ENCODE measurements at regions not wholly inside any gene's neighbourhood (a gene's known extent, or its start where the extent isn't known, plus 50 kb on each side); places are given as distances from the start of the nearest gene placed in this dataset.

DNA sequence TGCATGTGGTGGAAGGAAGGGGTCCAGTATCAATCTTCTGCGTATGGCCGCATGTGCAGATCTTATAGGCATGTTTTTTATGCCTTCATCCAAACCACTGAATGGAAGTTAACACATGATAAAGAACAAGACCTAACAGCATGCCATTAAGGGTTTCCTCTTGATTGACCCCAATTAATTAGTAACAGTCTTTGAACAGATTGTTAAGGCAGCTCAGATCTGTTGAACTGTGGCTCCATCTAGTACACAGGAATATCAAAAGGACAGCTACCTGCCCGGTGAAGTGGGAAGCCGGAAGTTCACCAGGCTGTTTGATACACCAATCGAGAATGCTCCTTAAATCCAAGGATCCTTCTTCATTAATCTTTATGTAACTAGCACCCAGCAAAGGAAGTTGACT, 159.9 kb upstream of the ADAMTS16 start:
- Histone ChIP-seq H3K9me3 (no peaks in the 10 kb centered on the region), H3K4me1 (no peaks in the 10 kb centered on the region), H3K27me3 (no peaks in the 10 kb centered on the region), H3K36me3 (no peaks in the 10 kb centered on the region), H3K27ac (no peak overlapping the region), H3K4me3 (no peak overlapping the region)
- TF ChIP-seq POLR2A (IDR thresholded peaks at IDR 0.05) (no peak), EP300 (IDR thresholded peaks at IDR 0.05) (no peak), POLR2AphosphoS5 (IDR thresholded peaks at IDR 0.05) (no peak)
- TF ChIP-seq, protein P1, sequence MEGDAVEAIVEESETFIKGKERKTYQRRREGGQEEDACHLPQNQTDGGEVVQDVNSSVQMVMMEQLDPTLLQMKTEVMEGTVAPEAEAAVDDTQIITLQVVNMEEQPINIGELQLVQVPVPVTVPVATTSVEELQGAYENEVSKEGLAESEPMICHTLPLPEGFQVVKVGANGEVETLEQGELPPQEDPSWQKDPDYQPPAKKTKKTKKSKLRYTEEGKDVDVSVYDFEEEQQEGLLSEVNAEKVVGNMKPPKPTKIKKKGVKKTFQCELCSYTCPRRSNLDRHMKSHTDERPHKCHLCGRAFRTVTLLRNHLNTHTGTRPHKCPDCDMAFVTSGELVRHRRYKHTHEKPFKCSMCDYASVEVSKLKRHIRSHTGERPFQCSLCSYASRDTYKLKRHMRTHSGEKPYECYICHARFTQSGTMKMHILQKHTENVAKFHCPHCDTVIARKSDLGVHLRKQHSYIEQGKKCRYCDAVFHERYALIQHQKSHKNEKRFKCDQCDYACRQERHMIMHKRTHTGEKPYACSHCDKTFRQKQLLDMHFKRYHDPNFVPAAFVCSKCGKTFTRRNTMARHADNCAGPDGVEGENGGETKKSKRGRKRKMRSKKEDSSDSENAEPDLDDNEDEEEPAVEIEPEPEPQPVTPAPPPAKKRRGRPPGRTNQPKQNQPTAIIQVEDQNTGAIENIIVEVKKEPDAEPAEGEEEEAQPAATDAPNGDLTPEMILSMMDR (IDR thresholded peaks at IDR 0.05): no peak
- no peak for ATAC-seq
- 82 to 83% methylated on average over 3 to 5 of the region's 5 CpGs for whole genome bisulfite sequencing, 2 donors (ENCODE audit: low coverage in 1 of 2)

DNA sequence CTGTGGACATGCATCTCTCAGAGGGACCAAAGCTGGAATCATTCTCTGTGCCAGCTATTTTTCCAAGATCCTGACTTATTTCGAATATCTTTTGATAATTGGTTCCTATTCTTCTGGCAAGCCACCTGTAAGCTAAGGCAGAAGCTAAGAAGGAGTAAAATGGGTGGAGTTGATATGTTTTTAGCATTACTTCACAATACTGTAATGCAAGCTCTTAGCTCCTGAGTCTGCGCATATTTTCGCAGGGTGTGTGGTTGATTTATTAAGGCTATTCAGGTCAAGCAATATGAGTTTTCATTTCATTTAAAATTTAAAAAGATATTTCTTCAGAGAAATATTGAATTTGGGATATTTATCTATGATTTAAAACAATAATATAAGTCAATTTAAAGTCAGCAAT, 158.5 kb upstream of the ADAMTS16 start:
- Histone ChIP-seq H3K27me3 (no peaks in the 10 kb centered on the region), H3K36me3 (no peaks in the 10 kb centered on the region), H3K4me1 (no peaks in the 10 kb centered on the region), H3K9me3 (no peaks in the 10 kb centered on the region), H3K4me3 (no peak overlapping the region), H3K27ac (no peak overlapping the region)
- TF ChIP-seq EP300 (IDR thresholded peaks at IDR 0.05) (no peak), POLR2AphosphoS5 (IDR thresholded peaks at IDR 0.05) (no peak), POLR2A (IDR thresholded peaks at IDR 0.05) (no peak)
- TF ChIP-seq, protein P1 (IDR thresholded peaks at IDR 0.05): no peak
- WGBS, 2 donors (ENCODE audit: low coverage in 1 of 2): 73 to 83% methylated on average over 3 of the region's 3 CpGs
- no peak for ATAC-seq

DNA sequence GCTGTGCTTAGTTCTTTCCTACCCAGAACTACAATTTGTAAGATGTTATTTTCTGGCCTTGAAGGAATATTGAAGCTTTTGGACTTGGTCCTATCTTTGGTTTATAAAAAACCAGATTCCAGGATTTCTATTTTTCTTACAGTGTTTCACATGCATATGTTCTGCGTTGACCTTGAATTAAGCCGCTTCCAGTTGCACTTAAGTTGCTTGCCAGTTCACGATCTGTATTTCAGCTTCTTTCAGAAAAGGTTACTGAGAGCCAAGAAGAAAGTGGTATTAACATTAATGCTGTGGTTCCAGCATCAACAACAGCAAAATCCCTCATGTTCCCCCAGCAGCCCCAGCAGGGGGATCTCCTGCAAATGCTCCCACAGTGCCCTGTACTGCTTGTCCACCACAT, 156.4 kb upstream of the ADAMTS16 start:
- H3K4me3 ChIP-seq: no peak overlapping the region
- no peak overlapping the region for H3K27ac ChIP-seq
- H3K4me1 ChIP-seq: no peaks in the 10 kb centered on the region
- WGBS, 2 donors (ENCODE audit: low coverage in 1 of 2): 40 to 77% methylated on average over 2 to 3 of the region's 3 CpGs
- H3K9me3 ChIP-seq: no peaks in the 10 kb centered on the region
- no peaks in the 10 kb centered on the region for H3K27me3 ChIP-seq
- H3K36me3 ChIP-seq: no peaks in the 10 kb centered on the region
- TF ChIP-seq EP300 (IDR thresholded peaks at IDR 0.05): no peak
- TF ChIP-seq POLR2A (IDR thresholded peaks at IDR 0.05): no peak
- TF ChIP-seq, protein P1 (IDR thresholded peaks at IDR 0.05): no peak
- TF ChIP-seq POLR2AphosphoS5 (IDR thresholded peaks at IDR 0.05): no peak
- no peak for ATAC-seq

DNA sequence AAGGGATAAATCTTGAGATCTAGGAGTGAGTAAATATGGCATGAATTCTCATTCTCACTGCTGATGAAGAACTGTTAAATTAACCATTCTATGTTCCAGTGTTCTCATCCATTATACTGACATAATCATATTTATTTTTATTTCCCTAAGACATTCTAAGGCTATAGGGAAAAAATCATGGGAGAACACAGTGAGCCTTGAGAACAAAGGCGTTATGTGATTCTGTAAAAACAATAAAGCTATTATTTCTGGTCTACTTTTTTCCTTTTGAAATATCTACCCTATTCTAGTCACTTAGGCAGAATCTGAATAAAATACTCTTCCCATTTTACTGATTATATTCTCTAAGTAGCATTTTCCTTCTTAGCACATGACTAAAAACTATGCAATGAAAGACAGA, 155.7 kb upstream of the ADAMTS16 start:
- no peaks in the 10 kb centered on the region for H3K36me3 ChIP-seq
- no peaks in the 10 kb centered on the region for H3K4me1 ChIP-seq
- no peaks in the 10 kb centered on the region for H3K9me3 ChIP-seq
- no peak for ATAC-seq
- no peak overlapping the region for H3K27ac ChIP-seq
- 55 to 79% methylated on average over 1 of the region's 1 CpG for WGBS, 2 donors (ENCODE audit: low coverage in 1 of 2)
- no peaks in the 10 kb centered on the region for H3K27me3 ChIP-seq
- TF ChIP-seq EP300 (IDR thresholded peaks at IDR 0.05): no peak
- TF ChIP-seq, protein P1 (IDR thresholded peaks at IDR 0.05): no peak
- TF ChIP-seq POLR2AphosphoS5 (IDR thresholded peaks at IDR 0.05): no peak
- no peak for TF ChIP-seq POLR2A (IDR thresholded peaks at IDR 0.05)
- H3K4me3 ChIP-seq: no peak overlapping the region

DNA sequence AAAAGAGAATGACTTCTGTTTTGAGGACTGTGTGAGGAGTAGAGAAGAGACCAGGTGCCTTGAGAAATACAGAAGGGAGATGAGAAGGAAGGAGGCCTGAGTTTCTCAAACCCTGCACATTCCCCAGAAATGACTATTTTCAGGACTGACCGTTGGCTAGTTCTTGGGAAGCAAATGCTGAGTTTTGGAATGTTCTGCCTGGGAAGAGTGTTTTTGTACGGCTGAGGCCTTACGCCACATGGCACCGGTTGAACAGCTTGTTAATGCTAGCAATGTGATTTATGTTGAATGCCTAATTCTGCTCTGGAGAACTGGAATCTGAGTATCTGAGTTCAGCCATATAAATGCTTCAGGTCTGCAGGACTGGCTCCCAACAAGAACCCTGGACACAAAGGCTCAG, 152.7 kb upstream of the ADAMTS16 start:
- Histone ChIP-seq H3K27me3 (no peaks in the 10 kb centered on the region), H3K4me3 (no peak overlapping the region), H3K36me3 (no peaks in the 10 kb centered on the region), H3K27ac (no peak overlapping the region), H3K9me3 (no peaks in the 10 kb centered on the region), H3K4me1 (no peaks in the 10 kb centered on the region)
- 64 to 66% methylated on average over 3 to 4 of the region's 4 CpGs for WGBS, 2 donors (ENCODE audit: low coverage in 1 of 2)
- TF ChIP-seq, protein P1 (IDR thresholded peaks at IDR 0.05): no peak
- TF ChIP-seq EP300 (IDR thresholded peaks at IDR 0.05): no peak
- no peak for TF ChIP-seq POLR2A (IDR thresholded peaks at IDR 0.05)
- no peak for TF ChIP-seq POLR2AphosphoS5 (IDR thresholded peaks at IDR 0.05)
- no peak for ATAC-seq
